Hematopoietic multipotent progenitor cell treated with erythropoietin and hydrocortisone succinate and interleukin-3 and kit ligand, for 17 days (in vitro differentiated cells): ENCODE measurements at regions not wholly inside any gene's neighbourhood (a gene's known extent, or its start where the extent isn't known, plus 50 kb on each side); places are given as distances from the start of the nearest gene placed in this dataset.

Source experiments
- DNase-seq: peaks from one replicate; pipeline ENCODE4 v3.0.0-alpha.2; 2015; ENCODE audit warnings: low spot score

DNA sequence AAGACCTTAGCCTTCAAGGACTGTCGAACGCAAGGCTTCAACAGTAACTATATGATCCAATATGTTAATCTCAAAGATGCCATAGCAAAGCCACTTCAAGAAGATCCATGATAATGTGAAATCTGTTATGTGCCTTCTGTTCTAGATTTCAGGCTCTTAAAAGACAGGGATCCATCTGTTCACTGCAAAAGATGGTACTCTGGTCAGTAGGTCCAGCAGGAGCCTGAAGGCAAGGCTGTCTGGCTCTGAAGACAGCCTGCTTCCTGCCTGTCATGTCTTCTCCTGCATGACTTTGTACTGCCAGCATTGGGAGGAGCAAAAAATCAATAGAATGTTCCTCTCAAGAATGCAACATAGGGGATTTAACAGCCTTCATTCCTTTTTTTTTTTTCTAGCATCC is 270.8 kb upstream of the PARD3B start:
- DNase-seq: no peak

DNA sequence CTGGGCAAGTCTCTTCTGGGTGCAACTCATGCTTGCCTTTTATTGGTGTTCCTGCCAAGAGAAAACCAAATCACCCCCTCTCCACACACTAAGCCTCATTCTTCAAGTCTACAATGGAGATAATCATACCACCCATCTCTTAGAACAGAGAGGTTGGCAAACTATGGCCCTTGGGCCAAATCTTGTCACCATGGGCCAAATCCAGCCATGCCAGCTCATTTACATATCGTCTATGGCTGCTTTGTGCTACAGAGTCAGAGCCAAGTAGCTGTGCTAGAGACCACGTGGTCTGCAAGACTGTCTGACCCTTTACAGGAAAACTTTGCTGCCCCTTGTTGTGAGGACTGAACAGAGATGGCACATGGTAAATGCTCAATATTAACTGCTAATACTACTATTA is 270.3 kb upstream of the PARD3B start:
- DNase-seq: no peak

DNA sequence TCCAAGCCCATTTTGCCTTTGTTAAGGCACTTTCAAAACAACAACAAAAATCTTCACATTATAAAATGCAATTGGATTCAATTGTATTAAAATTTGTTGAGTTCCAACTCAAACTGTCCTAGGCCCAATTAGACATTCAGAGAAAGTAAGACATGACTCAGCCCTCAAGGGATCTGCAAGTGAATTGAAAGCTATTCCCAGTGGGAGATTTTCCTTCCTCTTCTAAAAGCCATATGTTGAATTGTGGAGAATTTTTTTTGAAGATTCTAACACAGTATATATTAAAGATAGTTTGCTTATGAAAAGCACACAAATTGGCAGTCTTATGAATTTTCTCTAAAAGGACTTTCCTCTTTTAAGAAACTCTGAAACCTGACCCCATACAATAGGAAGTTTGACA is 268.0 kb upstream of the PARD3B start:
- DNase-seq: no peak

DNA sequence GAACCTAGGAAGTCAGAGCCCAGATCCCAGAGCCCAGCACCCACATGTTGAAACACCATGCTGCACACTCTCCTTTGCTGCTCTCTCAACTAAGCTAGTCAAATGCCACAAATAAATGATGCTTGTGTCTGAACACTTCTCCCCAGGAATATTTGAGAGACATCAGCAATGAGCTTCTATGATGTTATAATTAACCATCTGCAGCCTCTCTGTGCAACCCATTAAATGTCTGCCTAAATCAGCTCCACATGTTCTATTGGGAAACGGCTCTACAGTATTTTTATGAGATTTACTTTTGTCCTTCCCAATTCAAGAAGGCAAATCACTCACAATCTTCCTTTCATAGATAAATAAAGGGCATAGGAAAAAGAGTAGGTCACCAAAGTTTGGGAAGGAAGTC is 266.8 kb upstream of the PARD3B start:
- no peak for DNase-seq

DNA sequence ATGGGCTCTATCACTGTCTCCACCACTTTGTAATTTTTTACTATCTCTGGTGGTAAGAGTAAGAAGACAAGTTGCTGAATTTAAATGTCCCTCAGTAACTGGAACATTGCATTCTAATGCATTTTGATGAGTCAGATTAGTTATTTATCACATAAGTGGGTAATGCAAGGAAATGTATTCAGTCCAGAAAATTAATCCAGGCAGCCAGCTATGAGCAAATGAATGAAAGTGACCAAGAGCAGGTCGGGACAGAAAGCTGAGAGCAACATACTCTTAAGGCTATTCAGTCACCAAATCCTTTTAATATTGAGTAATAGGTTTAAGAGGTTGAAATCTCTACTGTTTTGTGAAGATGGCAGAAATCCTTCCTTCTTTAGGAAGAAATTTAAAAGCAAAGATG is 265.5 kb upstream of the PARD3B start:
- DNase-seq: no peak

DNA sequence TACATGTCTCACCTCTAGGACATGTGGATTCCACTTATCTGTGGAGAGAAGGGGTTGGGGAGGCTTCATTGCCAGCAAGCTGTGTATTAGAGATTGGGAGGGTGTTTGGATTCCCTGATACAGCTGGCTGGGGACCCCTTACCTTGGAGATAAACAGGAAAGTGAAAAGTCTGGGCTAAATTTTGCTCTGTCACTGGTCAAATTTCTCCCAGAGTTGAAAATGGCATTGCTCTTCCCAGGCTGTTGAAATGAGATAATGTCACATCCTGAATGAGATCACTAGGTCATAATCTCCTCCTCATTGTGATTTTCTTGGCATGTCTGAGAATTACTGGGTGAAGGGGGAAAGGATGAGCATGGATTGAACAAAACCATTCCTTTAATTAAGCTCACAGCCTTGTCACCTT is 265.0 kb upstream of the PARD3B start:
- no peak for DNase-seq

DNA sequence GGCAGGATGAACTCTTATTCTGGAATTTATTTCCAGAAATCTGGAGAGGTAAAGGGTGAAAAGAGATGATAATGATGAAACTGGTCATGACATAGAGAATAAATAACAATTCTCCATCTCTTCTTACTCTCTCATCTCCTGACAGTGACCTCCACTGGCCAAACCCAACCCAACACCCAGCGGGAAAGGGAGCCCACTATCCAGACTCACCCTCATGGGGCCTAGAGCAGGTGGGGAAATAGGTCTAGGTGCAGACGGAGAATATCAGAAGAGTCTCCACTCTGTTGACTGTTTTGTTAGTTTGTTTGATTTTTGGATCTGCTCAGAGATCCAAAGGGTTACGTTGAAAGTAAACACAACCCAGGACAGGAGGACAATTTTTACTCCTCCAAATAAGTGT is 263.2 kb upstream of the PARD3B start:
- DNase-seq: no peak

DNA sequence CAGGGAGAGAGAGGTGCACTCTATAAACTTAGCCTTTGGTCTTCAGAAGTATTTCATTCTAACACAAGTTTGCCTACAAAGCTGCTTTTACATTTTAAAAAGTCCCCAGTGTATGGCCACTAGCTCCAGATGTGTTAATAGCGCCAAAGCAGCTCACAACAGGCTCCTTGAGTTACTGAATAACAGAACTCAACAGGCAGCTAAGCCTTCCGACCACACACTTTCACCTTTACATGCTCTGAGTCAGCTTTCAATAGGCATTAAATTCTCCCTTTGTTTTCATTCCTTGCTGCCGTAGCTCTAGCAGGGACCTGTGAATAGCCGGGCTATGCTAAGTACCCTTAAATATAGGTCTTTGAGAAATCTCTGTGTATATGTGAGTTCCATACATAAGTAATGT is 262.8 kb upstream of the PARD3B start:
- DNase-seq: no peak

DNA sequence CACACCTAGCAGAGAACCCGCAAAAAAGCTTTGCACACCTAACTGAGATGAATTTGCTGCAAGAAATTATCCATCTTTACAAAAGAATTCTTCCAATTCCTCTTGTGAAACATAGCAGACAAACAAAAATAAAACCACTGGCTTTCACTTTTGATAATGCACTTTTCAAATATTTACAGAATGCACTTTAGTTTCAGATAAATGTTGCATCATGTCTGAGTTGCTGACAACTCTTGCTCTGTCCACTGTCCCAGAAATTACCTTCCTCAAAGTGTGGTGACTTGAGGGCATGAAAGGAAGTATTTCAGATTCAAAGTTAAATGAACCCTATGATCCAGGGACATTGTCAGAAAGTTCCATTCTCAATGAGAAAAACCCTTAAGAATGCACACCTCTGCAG is 256.2 kb upstream of the PARD3B start:
- DNase-seq: no peak

DNA sequence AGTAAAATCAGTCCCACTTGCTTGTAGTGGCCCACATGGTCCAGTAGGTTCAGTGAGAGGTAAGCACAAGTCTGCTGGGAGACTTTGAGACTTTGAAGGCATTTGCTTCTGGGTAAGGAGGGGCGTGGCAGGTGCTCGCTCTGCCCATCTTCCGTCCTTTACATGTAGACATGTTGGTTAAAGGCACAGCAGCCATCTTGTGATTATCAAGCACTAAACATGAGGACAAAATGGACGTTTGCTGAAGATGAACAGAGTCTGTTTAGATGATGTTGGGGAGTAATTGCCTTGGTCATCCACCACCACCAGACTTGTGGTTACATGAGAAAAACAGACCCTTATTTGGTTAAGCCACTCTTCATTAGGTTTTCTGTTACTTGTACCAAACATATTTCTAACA is 252.8 kb upstream of the PARD3B start:
- DNase-seq: no peak

DNA sequence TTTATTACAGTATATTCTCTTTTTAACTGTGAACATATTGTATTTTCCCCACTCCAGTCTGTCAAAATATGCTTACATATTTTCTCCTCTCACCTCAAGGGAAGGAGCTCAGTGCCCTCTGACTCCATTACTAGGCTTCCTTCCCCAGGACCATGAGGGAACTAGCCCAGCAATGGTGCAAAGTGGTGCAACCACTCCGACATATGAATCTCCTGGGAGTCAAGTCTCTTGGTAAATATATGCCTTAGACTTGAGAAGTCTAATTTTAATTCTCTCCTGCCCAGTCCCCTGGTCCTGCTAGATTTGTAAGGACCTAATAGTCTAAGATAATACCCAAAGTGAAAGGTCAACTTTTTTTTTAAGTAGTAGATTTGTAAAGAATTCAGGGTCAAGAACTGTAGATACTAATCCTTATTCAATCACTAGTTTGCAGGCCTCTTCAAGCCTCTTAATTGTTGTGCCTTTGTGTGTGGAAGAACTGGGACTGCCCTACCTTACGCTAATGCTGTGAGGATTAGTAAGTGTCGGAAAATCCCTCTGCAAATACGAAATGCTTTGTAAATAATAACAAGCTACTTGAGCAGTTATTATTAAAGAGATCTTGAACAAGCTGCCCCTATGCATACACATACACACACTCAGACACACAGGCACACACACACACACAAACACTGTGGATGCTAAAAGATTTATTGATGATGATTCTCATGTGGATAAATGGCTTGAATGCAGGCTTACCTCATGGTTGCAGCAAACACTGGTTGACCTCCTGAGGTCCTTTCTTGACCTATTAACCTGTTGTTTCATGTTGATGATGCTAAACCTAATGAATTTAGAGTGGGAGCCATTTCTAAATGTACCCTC is 251.2 kb upstream of the PARD3B start:
- no peak for DNase-seq

DNA sequence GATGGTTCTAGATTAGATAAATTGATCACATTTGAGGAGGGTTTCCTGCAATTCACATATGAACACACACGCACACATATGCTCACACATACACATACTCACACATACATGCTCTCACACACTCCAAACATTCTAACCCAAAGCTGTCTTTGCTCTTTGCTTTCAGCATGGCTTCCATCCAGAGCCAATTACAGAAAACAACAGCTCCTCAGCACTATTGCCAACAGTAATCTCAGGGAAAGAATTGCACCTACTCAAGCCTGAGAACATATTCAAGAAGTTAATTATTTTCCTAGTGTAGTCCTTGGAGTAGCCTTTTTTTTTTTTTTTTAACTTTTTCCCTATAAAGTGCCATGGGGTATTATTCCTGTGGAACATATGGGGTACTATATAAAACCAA is 246.9 kb upstream of the PARD3B start:
- no peak for DNase-seq

DNA sequence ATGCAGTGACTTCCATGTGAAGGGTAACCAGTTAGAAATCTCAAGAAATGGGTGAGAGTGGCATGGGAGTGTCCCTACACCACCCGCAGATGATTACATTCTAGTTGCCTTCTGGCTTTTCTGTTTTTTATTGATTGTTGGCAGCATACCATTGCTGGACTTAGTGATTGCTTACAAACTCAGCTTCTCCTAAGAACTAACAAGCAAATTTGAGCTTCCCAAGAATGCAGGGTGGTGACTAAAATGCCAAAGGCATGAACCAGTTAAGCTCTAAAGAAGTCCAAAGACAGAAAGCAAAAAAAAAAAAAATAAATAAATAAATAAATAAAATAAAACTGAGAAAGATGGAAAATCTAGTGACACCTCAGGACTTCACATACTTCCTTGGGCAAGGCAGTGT is 245.5 kb upstream of the PARD3B start:
- no peak for DNase-seq

DNA sequence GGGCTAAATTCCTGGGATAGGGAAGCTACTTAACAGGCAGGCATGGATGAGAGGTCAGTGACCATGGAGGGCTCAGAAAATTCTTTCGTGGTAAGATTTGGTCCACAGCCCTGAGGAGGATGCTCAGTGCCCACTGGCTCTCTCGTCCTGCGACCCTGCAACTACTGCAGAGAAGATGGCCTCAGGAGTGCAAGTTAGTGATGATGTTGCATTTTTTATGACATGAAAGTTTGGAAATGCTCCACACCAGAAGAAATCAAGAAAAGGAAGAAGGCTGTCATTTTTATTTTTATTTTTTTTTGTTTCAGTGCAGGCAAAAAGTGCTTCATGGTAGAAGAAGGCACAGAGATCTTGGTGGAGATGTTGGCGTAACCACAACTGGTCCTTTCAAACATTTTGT is 238.6 kb upstream of the PARD3B start:
- no peak for DNase-seq

DNA sequence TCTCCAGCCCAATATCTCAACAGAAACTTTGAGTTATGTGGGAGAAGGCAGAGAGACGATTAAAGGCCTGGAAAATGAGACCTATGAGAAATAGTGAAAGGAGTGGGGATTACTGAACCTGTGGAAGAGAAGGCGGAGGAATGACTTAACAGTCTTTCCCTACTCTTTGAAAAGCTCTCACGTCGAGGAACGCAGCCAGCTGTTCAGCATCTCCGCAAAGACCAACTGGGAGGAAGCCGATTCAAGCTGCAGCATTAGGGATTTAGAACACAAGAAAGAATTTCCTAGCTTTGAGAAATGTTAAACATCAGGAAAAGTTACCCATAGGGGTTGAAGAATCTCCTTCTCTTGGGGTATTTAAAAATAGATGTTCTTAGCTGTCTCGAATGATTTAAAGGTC is 233.2 kb upstream of the PARD3B start:
- no peak for DNase-seq

DNA sequence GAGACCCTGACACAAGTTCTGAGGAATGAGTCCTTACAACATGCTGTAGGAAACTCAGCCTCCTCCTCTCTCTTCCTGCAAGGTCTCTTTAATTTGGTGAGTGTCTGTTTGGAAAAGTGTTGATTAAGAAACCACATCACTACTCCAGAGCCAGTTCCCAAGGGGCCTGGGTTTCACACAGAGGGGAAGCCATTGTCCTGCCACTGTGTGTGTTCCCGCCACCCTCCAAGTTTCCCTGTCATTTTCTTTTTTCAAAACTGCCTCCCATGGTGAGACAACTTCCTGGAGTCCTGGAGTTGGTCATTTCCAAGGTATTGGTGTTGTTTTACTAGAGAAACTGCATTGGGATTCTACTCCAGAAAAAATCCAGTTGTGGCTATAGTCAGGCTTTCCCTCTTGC is 232.0 kb upstream of the PARD3B start:
- no peak for DNase-seq

DNA sequence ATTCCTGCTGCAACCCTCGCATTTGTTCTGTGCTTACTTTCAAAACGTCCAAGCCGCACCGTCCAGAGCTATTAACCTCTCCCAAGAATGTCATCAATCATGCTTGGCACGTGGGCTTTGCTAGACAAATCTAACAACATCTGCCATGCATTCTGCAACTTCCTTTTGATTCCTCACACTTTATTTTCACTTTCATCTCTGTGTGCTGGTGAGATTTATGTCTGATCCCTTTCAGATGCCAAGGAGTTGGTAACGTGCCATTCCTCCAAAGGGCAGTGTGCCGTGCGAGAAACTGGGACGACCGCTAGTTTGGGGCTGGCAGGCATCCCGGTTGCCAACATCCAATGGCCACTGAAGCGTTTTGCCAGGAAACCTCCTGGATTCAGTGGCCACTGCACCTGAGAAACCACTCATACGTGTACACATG is 230.0 kb upstream of the PARD3B start:
- no peak for DNase-seq

DNA sequence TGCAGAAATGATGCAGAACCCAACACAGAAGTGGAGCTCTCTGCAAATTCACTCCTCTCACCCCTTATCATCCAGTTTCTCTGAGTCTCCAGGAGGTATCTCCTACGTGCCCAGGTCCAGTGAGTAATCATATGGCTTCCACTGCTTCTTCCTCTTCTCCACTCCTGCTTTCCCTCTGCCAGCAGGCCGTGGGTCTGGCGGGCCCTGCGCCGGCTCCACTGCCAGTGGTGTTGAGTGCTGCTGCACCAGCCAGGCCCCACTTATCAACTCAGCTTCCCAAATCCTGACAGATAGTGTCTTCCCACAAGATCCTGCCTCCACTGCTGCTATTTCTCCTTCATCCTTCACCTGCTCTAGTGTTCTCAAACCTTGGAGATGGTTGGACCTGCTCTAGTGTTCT is 227.6 kb upstream of the PARD3B start:
- DNase-seq: no peak

DNA sequence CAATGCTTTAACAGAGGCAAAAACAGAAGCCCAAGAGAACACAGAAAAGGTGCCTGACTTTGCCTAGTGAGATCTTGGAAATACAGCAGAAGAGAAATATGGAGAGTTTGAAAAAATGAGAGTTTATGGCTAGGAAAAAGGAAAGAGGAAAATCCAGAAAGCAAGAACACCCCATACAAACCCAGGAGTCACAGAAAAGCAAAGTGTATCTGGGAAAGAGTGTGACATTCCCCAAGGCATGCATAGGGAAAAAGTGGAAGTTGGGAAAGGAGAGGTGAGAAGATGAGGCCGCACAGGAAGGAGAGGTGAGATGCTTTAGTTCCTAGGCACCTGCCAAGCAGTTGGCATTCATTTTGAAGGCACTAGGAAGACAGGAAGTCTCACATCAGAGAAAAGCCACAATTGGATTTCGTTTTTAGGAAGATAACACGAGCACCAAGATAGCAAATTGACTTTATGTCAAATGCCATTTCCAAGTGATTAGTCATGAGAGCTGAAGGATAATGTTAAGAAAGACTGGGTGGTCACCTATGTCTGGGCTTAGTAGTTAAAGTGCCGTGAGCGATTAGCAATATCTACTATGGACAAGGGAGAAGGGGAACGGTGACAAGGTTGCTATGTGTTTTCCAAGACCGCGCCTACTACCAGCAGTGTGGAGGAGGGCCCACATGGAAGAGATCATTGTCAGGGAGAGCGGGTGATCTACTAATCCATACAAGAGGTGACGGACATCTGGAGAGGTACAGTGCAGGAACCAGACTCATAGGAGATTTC is 224.1 kb upstream of the PARD3B start:
- no peak for DNase-seq

DNA sequence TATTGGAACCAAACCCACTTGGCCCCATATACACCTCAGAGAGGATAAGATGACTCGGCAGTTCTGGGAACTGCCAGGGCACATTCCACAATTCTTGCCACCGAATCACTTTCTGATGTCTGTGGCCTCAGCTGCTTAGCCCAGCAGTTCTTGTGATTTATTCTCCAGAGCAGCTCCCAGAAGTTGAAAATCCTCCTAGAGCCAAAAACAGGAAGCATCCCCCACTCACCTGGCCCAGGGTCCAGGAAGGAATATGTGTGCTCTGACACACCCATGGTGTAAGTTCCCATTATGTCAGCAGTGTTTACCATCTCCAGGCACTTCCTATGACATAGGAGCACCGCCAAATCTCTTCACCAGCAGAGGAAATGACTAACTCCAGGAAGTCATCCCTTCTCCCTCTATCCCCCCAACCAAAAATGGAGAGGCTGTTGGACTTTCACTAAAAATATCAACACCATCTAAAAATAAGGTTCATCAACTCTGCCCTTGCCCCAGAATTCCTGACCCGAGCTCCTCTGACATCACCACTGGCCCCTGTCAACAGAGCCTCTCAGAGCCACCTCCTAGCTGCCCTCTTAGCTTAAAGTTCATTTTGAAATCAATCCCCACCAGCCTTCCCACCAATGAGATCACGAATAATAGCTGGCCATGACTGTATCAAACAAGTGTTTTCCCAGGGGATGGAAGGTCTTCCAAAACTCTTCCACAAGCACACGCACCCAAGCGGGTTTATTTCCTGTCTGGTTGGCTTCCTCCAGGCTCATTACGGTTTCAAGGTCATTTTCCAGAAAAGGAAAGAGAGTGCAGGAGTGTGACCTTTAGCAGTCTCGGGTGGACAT is 223.1 kb upstream of the PARD3B start:
- no peak for DNase-seq

DNA sequence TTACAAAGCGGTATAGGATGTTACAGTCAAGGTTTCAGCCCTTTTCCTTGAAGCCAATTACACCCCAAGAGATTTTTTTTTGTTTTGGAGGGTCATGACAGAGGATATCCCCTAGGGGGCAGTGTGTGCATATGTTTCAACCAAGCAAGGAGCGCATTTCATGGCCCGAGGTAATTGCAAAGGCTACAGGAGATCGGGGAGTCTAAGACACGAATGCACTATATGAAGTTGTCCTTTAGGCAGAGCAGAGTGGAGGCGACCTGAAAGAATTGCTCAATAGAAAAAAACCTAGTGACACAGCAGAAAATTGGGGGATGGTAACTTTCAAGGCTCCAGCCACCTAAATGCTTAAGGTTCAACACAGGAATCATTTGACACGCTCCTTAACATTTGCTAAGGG is 219.8 kb upstream of the PARD3B start:
- peak; percentile 43 for DNase-seq

DNA sequence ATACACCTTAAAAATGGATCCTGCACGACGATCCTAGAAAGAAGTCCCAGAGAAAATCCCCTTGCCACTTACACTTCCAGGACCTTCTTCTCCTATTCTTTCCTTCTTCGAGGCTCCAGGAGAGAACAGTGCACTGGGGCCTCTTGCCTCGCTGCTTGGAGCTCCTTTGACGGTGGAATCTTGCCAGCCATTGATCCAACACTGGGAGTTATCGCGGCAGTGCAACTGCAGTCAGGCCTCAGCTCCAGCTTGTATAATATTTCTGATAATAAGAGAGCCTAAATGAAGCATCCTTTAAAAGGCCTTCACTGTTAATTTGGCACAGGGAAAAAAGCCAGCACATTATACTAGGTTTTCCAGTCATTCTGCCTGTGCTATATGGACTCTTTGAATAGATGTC is 216.9 kb upstream of the PARD3B start:
- no peak for DNase-seq

DNA sequence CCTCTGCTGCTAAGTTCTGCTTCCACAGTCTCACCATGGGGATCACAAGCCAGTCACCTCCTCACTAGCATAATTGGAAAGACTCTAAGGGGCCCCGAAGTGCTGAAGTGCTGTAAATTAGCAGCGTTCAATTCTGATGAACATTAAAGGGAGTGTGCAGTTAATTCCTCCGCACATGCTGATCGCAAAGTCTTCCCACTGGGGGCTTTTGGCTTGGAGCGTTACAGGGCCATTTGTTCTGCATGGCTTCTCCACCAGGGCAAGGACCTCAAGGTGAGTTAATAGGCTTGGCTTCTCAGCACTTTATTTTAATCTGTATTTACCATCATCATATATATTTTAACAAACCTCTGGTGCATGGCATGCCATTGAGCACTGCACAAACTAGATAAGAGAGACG is 216.3 kb upstream of the PARD3B start:
- no peak for DNase-seq
